GM21825 (cell line): ENCODE measurements at regions not wholly inside any gene's neighbourhood (a gene's known extent, or its start where the extent isn't known, plus 50 kb on each side); places are given as distances from the start of the nearest gene placed in this dataset.

Source experiments
- ATAC-seq: cut with Tn5 transposase; IDR thresholded peaks from one replicate; pipeline ENCODE4 v1.9.1; 2021; ENCODE audit warnings: mild to moderate bottlenecking, moderate library complexity; ENCODE audit not compliant: unreplicated experiment

DNA sequence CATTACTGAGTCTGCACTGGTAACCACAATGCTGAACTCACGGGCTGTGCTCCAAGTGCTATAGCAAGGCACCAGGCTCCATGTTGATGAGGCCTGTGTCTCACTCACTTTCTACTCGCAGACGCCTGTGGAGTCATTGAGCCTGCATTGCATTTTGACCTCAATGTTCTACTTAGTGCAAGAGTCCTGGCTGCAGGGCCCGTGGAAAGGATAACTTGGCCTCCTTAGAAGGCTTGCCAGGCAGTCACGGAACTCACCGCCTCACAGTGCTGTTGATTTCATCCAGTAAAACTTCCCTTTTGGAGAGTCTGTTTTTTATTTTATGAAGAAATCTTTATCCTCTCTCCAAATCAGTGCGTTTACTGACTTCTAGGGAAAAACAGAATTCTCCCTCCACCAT is 290.4 kb downstream of the RNF144A start:
- ATAC-seq, result no peak

DNA sequence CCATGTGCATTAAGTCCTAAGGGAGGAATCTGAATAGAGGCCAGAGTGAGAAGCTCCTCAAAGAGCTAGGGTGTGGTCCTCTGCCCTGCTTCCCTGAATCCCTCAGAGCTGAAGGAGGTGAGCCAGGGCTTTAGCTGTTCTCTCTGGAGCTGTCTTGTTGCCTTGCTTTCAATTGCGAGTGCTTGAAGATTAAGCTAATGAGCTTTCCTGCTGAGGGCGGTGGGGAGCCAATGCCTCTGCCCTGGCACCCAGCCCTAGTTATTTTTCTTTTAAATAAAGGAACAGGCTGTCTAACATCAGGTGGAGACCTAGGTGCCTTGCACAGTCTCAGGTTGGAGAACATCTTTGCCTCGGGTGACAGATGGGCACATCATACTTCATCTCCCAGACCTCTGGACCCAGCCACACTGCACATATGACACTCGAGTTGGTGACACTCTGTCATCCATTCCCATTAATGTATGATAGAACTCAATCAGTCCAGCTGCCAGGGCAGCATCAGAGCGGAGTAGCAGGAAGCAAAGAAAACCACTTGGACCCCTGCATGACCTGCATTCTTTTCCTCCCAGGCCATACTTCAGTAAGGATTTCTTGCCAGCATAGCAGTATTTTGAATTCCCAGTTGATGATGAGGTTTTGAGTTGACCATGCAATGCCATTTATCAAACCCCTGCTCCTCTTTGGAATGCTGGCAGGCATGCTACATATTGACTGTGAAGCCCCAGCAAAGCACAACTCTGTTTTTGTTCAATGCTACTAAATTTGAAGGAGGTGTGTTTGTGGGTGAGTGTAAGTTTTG is 292.7 kb downstream of the RNF144A start:
- no peak for ATAC-seq

DNA sequence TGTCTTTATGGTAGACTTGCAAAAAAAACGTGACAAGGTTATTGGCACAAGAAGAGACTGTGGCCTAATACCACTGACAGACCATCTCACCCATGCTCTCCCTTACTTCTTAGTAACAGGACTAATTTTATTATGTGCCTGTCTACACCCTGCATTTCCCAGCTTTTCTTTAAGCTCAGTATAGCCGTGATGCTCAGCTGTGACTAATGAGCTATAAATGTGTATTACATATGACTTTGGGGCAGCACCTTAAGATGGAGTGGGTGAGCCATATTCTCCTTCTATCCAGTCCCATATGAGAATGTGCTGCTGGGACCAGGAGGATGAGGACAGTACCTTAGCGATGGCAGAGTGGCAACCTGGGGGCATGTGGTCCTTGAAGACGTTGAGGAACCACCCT is 293.5 kb downstream of the RNF144A start:
- ATAC-seq, result no peak

DNA sequence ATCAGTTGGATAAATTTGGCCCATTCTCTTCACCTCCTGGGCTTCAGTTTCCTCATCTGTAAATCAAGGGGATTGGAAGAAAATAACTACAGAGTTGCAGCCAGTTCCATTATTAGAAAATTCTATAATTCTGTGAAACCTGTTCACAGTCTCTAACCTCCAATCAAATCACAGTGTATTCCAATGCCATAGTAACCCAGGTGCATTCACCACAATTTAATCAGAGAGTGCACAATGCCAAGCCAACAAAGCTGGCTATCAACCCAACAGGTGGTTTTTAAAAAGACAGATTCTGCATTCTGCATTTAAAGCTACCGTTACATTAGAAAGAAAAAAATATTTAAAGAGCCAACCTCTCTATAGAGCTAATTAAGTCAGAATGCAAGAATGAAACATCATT is 308.6 kb downstream of the RNF144A start:
- ATAC-seq, result no peak

DNA sequence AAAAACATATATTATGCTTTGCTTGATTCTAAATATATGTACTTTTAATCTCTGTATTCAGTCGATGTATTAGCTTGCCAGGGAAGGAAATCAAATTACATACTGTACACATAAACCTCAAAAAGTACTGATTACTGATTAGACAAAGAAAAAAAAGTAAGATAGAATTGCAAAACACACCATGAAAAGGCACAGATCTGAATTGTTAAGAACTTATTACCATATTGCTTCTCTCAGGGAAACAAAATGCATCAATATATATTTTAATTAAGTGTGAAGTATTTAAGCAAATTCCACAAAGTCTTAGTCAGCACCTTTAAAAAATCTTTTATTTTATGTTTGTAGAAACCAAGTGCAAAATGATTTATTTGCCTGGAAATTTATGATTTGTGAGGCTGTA is 309.3 kb downstream of the RNF144A start:
- no peak for ATAC-seq

DNA sequence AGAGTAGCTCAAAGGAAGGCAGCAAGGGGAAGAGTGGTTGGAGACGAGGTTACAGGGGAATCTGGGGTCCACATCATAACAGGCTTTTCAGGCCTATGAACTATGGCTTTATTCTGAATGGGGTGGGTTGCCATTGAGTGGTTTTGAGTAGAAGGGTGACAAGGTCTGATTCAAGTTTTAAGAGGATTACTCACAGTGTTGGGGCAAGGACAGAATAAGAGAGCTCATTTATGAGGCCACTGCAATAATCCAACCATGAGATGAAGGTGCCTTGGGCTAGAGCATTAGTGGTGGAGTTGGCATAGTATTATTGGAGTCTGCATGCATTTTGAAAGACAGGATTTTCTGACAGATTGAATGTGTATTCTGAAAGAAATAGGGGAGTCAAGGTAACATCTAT is 315.9 kb downstream of the RNF144A start:
- ATAC-seq, result no peak

DNA sequence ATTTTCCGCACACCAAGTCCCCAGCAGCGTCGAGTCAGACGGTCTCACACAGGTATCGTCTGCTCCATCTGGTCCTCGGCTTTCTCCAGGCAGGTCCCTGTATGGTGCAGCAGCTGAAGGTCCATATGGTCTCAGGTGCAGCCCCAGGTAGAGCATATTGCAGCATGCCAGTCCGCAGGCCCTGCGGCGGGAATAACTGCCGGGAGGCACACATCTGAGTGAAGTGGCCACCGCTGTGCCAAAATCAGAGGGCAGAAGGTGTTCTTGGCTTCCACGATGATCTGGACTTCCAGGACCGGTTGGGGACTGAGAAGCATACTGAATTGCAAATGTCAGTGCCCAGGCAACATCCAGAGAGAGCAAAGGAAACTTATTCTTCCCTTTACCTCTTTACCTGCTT is 320.3 kb downstream of the RNF144A start:
- no peak for ATAC-seq

DNA sequence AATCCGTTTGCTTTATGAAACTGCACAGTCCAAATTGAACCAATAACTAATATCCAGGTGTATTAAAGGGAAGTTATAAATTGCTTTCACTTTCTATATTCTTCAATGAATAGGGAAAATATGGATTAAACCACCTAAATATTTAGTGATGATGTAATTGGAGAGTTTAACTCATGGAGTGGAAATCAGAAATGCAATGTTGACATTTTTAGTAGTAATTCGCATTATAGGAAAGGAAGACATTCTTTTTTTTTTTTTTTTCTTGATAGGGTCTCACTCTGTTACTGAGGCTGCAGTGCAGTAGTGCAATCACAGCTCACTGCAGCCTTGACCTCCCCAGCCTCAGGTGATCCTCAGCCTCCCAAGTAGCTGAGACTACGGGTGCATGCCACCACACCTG is 321.9 kb downstream of the RNF144A start:
- ATAC-seq, result no peak

DNA sequence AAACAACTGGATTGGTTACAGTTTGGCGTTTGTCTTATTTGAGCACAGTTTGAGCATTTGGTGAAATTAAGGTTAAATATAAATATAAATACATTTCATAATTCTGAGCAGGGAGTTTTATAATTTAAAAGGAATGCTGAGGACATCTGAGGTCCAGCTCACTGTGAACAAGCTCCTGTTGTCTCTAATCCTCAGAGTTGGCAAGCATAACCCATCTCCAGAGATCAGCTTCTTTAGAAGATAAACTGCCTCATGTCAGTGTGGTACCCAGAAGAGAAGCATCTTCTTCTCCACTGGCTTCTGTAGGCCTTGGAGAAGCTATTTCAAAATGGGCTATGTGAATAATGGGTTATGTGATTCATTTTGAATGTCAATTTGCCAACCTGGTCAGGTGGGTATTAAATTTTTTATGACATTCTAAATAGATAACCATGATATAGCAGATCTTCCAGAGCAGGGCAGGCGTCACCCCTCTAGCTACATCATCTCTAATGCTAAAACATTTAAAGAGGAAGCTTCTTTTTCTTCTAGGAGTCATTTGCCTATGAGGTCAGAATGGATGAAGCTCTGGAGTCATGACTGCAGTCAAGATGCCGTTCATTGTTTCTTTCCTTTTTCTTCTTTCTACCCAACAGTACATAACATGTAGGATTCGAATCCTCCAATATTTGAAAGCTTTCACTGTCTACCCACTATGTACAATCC is 324.0 kb downstream of the RNF144A start:
- no peak for ATAC-seq

DNA sequence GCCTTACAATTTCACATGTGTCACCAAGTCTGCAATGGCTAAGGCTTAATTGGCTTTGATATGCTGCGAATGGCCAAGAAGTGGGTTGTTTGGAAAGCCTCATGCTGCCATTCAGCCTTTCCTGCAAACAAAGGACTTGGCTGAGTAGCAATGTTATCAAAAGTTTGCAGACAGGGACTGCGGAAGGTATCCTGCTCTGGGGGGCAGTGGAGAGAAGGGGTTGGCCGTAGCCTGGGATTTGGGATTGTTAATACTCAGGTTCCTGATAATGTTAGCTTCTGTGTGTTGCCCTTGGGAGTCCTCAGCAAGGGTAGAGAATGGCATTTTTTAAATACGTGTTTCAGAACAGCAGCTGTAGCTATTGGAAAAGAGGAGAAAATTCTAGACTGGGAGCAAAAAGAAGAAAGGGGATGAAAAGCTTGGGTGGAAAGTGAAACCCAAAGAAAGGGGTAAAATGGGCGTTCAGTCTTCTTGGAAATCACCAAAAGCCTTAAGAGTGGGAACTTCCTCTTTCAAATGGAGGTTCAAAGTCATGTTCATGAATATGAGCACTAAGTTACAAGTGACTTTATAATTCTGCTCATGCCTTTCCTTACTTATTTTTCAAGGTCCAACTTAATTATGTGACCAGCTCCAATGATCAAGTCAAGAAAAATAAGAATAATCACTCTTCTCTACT is 325.1 kb downstream of the RNF144A start:
- no peak for ATAC-seq

DNA sequence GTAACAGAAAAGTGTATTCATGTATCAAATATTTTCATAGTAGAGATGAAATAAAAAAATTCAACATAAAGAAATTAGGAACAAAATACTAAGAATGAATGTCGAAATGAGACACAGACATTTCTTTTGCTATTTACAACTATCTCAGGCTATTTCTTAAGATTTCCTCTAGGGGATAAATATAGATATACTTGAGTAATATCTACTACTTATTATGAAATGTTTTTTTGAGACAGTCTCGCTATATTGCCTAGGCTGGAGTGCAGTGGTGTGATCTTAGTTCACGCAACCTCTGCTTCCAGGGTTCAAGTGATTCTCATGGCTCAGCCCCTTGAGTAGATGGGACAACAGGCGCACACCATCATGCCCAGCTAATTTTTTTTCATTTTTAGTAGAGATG is 326.1 kb downstream of the RNF144A start:
- no peak for ATAC-seq

DNA sequence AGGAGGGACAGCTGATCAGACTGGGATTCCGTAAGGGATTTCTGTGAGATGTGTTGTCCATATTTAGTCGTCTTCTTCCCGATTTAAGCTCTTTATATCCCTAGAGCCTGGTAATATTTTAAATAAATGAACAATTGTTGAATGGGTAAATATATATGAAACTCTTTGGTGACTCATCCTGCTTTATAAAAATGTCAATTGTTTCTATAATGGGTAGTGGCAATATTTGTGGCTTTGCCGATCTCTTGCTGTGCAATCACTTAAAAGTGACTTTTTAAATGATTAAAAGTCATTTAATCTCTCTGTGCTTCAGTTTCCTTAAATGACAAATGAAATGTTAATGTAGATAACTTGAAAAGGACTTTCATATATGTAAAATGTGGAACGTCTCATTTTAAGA is 339.2 kb downstream of the RNF144A start:
- ATAC-seq, result no peak

DNA sequence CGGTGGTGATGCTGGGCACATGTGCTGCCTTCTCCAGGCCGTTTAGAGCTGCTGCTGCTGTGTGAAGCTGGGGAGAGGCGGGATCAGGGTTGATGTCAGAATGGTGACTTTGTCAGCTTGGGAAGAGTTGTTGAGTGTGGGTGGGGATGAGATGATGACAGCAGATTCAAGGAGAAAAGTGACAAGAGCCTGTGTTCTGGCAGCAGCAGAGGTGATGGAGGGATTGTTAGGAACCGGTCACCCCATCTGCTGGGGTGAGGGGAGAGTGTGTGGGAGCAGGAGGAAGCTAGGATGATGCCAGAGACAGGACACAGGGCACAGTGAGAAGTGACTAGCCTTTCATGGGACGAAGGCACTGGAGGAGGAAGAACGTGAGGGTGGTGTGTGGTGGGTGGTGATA is 345.5 kb downstream of the RNF144A start:
- no peak for ATAC-seq

DNA sequence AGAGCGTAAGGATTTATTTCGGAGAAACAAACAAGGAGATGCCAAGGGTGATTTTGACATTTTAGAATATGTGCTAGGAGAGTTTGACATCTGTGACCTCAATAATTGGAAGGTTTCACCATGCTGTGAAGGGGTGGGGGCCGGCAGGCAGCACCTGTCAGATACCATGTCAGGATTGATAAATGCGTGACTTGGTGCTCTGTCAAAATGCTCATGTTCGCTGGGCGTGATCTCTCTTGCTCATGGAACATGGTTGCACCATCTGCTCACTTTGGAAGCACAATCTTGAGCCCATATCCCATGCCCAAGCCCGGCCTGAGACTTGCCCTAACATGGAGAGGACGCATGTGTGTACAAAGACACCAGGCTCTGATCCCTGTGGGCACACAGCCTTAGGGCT is 347.6 kb downstream of the RNF144A start:
- no peak for ATAC-seq

DNA sequence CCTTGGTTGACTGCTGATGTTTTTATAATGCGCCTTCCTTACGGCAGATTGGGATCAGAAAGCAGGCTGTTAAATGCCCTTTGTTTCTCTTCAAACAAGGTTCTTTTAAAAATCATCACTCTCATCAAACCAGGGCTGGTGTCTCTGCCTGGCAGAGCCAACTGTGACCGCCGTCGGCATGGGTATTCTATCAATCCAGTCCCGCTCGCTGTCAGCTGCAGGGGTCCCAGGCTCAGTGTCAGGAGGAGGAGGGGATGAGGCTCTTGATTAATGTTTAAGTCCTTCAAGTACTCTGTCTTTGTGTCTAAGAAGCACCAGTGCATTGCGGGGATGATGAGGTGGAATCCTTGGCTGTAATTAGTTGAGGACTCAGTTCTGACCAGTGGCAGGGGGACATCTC is 348.1 kb downstream of the RNF144A start:
- no peak for ATAC-seq

DNA sequence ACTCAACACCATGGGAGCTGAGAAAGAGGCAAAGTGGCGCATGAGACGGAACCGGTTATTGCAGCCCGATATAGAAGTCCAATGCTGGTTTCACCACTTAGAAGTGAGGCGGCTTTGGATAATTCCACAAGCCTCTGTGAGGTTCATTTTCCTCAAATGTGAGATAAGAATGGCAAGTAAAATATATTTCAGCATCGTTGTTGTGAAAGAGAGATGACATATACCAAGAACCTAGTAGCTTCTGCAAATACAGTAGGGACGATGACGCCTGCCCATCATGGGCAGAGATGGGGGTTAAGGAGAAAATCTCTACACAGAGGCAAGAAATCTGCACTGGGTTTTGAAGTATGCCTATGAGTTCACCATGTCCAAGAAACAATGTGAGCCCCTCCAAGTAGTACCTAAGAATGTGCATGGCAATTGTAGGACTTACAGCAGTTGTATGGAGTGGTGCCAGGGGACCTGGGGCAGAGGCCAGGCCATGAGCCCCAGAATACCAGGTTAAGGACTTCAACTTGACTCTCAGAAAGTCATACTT is 352.0 kb downstream of the RNF144A start:
- ATAC-seq, result no peak

DNA sequence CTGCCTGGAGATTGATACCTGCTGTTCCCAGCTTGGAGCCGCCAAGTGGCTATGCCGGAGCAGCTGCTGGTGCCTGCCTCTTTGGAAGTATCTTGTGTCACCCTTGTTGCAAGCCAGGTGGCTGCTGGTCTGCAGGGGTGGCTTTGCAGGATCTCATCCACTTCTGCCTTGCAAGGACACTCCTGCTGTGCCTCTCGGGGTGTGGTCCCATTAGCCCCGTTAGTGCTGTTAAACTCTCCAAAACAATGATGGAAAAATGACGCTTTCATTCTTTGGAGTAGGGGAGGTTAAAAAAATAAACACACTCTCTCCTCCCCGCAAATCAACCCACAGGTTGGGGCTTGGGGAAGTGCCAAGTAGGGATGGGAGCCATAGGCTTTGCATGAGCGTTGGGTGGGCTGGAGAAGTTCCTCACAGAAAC is 352.8 kb downstream of the RNF144A start:
- ATAC-seq, result no peak

DNA sequence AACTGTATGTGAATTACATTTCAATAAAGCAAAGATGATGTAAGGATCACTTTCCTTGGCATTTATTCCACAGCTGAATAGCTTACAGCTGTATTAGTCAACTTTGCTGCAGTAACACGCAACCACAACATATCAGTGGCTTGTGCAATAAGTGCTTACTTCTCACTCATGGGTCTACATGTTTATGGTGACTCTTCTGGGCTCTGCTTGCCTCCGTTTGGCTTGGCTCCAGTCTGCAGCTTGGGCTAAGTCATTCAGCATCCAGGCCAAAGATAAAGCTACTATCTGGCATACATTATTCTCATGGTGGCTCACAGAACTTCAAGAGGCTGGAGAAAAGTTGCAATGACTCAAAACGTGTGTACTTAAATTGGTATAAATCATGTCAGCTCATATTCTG is 355.0 kb downstream of the RNF144A start:
- ATAC-seq, result no peak

DNA sequence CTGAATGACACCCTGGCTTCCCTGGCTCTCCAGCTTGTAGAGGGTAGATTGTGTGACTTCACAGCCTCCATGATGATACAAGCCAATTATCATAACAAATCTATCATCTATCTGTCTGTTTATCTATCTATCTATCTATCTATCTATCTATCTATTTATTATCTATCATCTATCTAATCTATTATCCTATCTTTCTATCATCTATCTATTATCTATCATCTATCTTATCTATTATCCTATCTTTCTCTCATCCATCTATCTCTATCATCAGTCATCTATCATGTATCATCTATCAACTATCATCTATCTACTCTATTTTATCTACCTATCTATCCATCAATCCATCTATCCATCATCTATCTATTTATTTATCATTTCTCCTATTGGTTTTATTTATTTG is 361.8 kb downstream of the RNF144A start:
- no peak for ATAC-seq

DNA sequence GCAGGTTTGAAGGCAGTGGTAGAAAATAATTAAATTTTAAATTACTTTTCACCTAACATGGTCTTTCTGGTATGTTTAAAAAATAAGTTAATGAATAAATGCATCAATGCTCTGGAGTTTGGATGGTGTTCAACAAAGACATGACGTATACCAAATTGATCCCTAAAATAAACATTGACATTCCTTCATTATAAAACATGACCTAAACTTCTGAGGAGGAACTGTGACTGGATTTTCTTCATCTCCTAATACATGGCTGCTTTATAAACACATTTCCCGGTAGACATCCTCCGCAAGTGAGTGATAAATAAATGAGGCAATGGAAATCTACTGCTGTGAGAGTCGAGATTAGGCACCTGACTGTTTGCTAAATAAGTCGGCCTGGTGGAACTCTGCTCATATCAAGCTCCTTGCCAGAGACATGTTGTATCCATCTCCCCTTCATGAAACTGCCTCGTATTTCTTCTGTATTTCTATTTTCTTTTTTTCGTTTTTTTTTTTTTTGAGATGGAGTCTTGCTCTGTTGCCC is 362.3 kb downstream of the RNF144A start:
- ATAC-seq, result no peak

DNA sequence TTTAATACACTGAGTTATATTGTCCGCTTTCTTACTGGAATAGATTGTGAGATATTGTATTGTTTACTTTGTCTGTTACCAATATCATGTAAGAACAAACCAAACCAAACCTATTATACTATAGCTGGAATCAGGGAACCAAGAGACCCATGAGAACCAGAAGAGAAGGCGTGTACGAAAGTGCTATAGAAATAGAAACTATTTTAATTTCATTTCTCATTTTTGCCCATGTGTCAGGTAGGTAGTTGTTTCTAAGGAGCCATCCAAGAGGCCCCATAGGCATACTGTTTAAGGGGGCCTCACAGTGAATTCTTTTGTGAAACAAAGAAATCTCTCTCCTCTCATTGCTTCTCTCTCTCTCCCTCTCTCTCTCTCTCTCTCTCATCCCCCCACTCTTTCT is 363.6 kb downstream of the RNF144A start:
- no peak for ATAC-seq
